ENCODE measurements at regions not wholly inside any gene's neighbourhood (a gene's known extent, or its start where the extent isn't known, plus 50 kb on each side); places are given as distances from the start of the nearest gene placed in this dataset.

- no peak overlapping the region for H3K18ac ChIP-seq (ENCODE audit: insufficient read length, low read depth, low read length)
- H3K27ac ChIP-seq (ENCODE audit: insufficient read length, low read depth, low read length), result no peak overlapping the region
- H2AK5ac ChIP-seq (ENCODE audit: insufficient read length, low read length), result no peak overlapping the region
- H2BK15ac ChIP-seq (ENCODE audit: low read depth, low read length), result no peak overlapping the region
- H3K23ac ChIP-seq (ENCODE audit: insufficient read length, low read depth, low read length), result no peak overlapping the region
- H2BK12ac ChIP-seq (ENCODE audit: insufficient read length, low read depth, low read length), result no peak overlapping the region
- H3K79me2 ChIP-seq (ENCODE audit: insufficient read depth, low read length), result no peaks in the 10 kb centered on the region
- no peak overlapping the region for H3K9ac ChIP-seq (ENCODE audit: extremely low read depth, insufficient read length, low read length)
- no peaks in the 10 kb centered on the region for H3K27me3 ChIP-seq (ENCODE audit: insufficient read depth, low read length)
- no peaks in the 10 kb centered on the region for H3K23me2 ChIP-seq (ENCODE audit: insufficient read length, low read depth, low read length, poor library complexity, severe bottlenecking)
- H3K36me3 Mint-ChIP-seq (ENCODE audit: insufficient read depth in 1 of 3, low read depth in 3 of 3), result peaks cover 0 to 3% (median 0%) of the 10 kb centered on the region in 3 experiments; a peak in 1 of 7 replicates
- TF ChIP-seq, protein P1, sequence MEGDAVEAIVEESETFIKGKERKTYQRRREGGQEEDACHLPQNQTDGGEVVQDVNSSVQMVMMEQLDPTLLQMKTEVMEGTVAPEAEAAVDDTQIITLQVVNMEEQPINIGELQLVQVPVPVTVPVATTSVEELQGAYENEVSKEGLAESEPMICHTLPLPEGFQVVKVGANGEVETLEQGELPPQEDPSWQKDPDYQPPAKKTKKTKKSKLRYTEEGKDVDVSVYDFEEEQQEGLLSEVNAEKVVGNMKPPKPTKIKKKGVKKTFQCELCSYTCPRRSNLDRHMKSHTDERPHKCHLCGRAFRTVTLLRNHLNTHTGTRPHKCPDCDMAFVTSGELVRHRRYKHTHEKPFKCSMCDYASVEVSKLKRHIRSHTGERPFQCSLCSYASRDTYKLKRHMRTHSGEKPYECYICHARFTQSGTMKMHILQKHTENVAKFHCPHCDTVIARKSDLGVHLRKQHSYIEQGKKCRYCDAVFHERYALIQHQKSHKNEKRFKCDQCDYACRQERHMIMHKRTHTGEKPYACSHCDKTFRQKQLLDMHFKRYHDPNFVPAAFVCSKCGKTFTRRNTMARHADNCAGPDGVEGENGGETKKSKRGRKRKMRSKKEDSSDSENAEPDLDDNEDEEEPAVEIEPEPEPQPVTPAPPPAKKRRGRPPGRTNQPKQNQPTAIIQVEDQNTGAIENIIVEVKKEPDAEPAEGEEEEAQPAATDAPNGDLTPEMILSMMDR (conservative IDR thresholded peaks at IDR 0.05), result no peak
- H3K9me3 ChIP-seq (ENCODE audit: control insufficient read depth, low read depth, low read length), result no peaks in the 10 kb centered on the region
- H3K27ac Mint-ChIP-seq, result no peak overlapping the region
- H3K14ac ChIP-seq (ENCODE audit: insufficient read depth, low read length), result no peak overlapping the region
- no peak overlapping the region for H3K4ac ChIP-seq (ENCODE audit: low read depth, low read length)
- H3K27me3 Mint-ChIP-seq (ENCODE audit: low read depth), result no peaks in the 10 kb centered on the region
- peaks cover 5% of the 10 kb centered on the region in 2 experiments; a peak in 2 of 4 replicates for H3K4me1 Mint-ChIP-seq
- H3K4me2 ChIP-seq (ENCODE audit: insufficient read depth, insufficient read length, low read length), result no peak overlapping the region
- no peak overlapping the region for H4K5ac ChIP-seq (ENCODE audit: insufficient read length, low read depth, low read length)
- H2BK120ac ChIP-seq (ENCODE audit: low read depth, low read length, poor library complexity, severe bottlenecking), result no peak overlapping the region
- no peak for DNase-seq
- no peak overlapping the region for H2BK5ac ChIP-seq (ENCODE audit: insufficient read length, low read length)
- H3K9me3 Mint-ChIP-seq, result peaks cover under 1 to 3% of the 10 kb centered on the region in 2 experiments; a peak in 4 of 5 replicates
- WGBS (ENCODE audit: extremely low coverage, insufficient read length, low lambda C conversion rate), result no CpG with 5 or more reads among the region's 3 CpGs
- no peak overlapping the region for H3K56ac ChIP-seq (ENCODE audit: insufficient read length, low read depth, low read length)
- no peak overlapping the region for H3T11ph ChIP-seq (ENCODE audit: low read length)
- H4K91ac ChIP-seq (ENCODE audit: insufficient read length, low read depth, low read length), result no peak overlapping the region
- H2BK20ac ChIP-seq (ENCODE audit: low read depth, low read length, poor library complexity, severe bottlenecking), result no peak overlapping the region
- no peak overlapping the region for H4K8ac ChIP-seq (replicated peaks; ENCODE audit: insufficient read length, low read depth, low read length)
- H2AFZ ChIP-seq (ENCODE audit: low read length), result no peak overlapping the region
- no peaks in the 10 kb centered on the region for H3K79me1 ChIP-seq (ENCODE audit: insufficient read depth, low read depth, low read length, poor library complexity, severe bottlenecking)
- H3K4me3 Mint-ChIP-seq, result no peak overlapping the region
- no peaks in the 10 kb centered on the region for H4K20me1 ChIP-seq (ENCODE audit: control insufficient read depth, insufficient read depth, insufficient read length)
- no peaks in the 10 kb centered on the region for H3K4me1 ChIP-seq (ENCODE audit: insufficient read depth, low read length)
Observed at GRCh38 chrX:124975456-124975855, 344.2 kb upstream of the TEX13C start.
